Nephron (organoid): ENCODE measurements at regions not wholly inside any gene's neighbourhood (a gene's known extent, or its start where the extent isn't known, plus 50 kb on each side); places are given as distances from the start of the nearest gene placed in this dataset.
A peak's percentile ranks its signal among the peaks of the same experiment; 100 is the strongest.

Source experiments
- H3K27ac Mint-ChIP-seq, 3 experiments: 2 replicates each; pipeline ENCODE4 v1.8.0; 2020; ENCODE audit warnings: mixed read lengths in 3 of 3, mild to moderate bottlenecking in 2 of 3, moderate library complexity in 1 of 3
- H3K27me3 Mint-ChIP-seq: 2 replicates; pipeline ENCODE4 v1.8.0; 2021; ENCODE audit warnings: low read depth, mild to moderate bottlenecking, moderate library complexity, mixed read lengths
- H3K36me3 Mint-ChIP-seq: 2 replicates; pipeline ENCODE4 v1.8.0; 2020; ENCODE audit warnings: low read depth, mixed read lengths
- H3K4me1 Mint-ChIP-seq: 2 replicates; pipeline ENCODE4 v1.8.0; 2020; ENCODE audit warnings: mixed read lengths
- H3K4me3 Mint-ChIP-seq, 3 experiments: 2 replicates each; pipeline ENCODE4 v1.8.0; 2020; ENCODE audit warnings: mild to moderate bottlenecking in 3 of 3, mixed read lengths in 3 of 3, moderate library complexity in 2 of 3
- H3K9me3 Mint-ChIP-seq: 2 replicates; pipeline ENCODE4 v1.8.0; 2020; ENCODE audit warnings: mixed read lengths
- TF ChIP-seq, protein P1 (sequence below), 3 experiments: fragments of 200-600 bp; sonication (generic); IDR thresholded peaks; one replicate each; pipeline ENCODE4 v1.5.0; 2021; ENCODE audit warnings: antibody characterized with exemption in 3 of 3; ENCODE audit not compliant: unreplicated experiment in 3 of 3

DNA sequence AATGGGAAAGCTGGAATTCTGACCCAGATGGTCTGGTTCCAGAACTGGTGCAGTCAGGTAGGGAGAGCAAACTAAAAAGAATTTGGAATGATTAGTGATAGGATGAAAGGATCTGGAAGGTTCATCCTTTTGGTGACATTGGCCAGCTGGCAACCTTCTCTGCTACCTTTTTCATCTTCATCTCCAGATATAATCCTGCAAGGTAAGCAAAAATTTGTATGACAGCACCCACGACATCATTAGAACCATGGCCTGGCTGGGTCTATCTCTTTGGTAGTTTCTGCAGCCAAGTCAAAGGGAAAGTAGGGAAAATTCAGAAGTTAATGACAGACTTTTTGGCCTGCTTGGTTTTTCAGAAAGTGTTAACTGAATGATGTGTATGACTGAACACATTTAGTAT, 188.9 kb upstream of the MALRD1 start:
- Mint-ChIP-seq H3K4me1 (peaks cover 17% of the 10 kb centered on the region), H3K27ac (peak overlapping the region in 1 of 3 experiments; percentile 68), H3K27me3 (no peaks in the 10 kb centered on the region), H3K9me3 (peaks cover 4% of the 10 kb centered on the region), H3K36me3 (no peaks in the 10 kb centered on the region), H3K4me3 (no peak overlapping the region)
- TF ChIP-seq, protein P1, sequence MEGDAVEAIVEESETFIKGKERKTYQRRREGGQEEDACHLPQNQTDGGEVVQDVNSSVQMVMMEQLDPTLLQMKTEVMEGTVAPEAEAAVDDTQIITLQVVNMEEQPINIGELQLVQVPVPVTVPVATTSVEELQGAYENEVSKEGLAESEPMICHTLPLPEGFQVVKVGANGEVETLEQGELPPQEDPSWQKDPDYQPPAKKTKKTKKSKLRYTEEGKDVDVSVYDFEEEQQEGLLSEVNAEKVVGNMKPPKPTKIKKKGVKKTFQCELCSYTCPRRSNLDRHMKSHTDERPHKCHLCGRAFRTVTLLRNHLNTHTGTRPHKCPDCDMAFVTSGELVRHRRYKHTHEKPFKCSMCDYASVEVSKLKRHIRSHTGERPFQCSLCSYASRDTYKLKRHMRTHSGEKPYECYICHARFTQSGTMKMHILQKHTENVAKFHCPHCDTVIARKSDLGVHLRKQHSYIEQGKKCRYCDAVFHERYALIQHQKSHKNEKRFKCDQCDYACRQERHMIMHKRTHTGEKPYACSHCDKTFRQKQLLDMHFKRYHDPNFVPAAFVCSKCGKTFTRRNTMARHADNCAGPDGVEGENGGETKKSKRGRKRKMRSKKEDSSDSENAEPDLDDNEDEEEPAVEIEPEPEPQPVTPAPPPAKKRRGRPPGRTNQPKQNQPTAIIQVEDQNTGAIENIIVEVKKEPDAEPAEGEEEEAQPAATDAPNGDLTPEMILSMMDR (IDR thresholded peaks at IDR 0.05; ENCODE audit: unreplicated experiment in 3 of 3), result no peak

DNA sequence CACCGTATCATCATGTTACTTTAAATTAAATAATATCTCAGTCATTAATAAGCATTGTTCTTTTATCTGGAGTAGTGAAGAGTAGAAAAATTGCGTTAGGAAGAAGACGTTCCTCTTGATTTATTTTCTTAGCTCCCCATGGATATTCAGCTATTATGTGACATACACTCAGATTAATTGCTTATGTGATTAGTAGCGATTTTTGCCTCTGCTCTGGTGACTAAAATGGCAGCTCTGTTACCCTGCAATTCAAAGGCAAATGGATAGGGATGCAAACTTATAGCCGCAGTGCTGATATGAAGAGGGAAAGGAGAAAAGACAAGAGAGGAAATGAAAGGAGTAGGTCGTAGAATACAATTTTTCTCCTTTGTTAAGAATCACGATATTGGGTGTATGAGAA, 188.4 kb upstream of the MALRD1 start:
- peaks cover 4% of the 10 kb centered on the region for H3K9me3 Mint-ChIP-seq
- no peaks in the 10 kb centered on the region for H3K27me3 Mint-ChIP-seq
- H3K27ac Mint-ChIP-seq, result peak overlapping the region; percentile 53 to 68 (median 65)
- H3K36me3 Mint-ChIP-seq, result no peaks in the 10 kb centered on the region
- TF ChIP-seq, protein P1 (IDR thresholded peaks at IDR 0.05; ENCODE audit: unreplicated experiment in 3 of 3), result no peak
- H3K4me1 Mint-ChIP-seq, result peaks cover 17% of the 10 kb centered on the region
- H3K4me3 Mint-ChIP-seq, result no peak overlapping the region

DNA sequence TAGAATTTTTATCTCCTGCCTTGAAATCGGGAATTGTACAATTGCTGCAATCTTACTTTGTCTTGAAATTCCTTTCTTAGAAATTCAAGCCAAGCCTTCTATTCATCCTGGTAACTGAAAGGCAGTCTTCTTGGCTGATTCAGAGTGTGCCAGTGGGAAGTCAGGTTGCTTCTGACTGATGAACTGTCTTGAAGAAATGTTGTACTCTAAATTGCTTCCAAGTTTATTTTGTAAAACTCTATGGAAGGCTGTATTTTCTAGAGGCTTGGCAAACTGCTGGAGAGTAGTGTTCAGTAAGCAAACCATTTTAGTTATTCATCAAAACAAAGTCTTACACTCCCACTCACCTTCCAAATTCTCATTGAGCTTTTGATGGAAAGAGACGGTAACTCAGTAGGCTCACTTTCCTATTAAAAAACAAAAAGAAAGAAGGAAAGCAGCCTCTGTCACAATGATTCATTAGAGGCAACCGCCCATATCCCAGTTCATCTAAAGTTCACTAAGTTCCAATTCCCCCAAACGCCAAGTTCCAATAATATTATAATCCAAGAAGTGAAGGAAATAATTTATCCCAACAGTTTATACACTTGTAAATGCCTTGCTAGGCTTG, 187.9 kb upstream of the MALRD1 start:
- Mint-ChIP-seq H3K9me3 (peaks cover 4% of the 10 kb centered on the region), H3K27ac (peak overlapping the region; percentile 53 to 68 (median 65)), H3K27me3 (no peaks in the 10 kb centered on the region), H3K36me3 (no peaks in the 10 kb centered on the region), H3K4me1 (peaks cover 17% of the 10 kb centered on the region), H3K4me3 (no peak overlapping the region)
- TF ChIP-seq, protein P1 (IDR thresholded peaks at IDR 0.05; ENCODE audit: unreplicated experiment in 3 of 3), result no peak

DNA sequence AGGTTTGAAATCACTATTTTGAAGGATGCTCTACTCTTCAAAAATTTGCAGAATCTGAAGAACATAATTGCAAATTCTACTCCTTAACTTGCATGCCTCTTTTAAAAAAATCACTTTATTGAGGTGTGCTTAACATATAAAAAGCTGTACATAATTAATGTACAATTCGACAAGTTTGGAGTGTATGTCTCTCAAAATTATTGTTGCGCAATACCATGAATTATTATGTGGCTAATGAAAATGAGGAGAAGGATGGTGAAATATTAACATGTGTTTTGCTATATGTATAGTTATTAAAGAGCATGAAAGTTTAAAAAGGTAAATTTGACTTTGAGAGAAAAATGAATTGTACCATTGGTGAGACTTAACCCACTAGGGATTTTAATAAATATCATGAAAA, 187.2 kb upstream of the MALRD1 start:
- H3K4me1 Mint-ChIP-seq, result peaks cover 17% of the 10 kb centered on the region
- H3K9me3 Mint-ChIP-seq, result peaks cover 4% of the 10 kb centered on the region
- no peaks in the 10 kb centered on the region for H3K36me3 Mint-ChIP-seq
- TF ChIP-seq, protein P1 (IDR thresholded peaks at IDR 0.05; ENCODE audit: unreplicated experiment in 3 of 3), result no peak
- no peaks in the 10 kb centered on the region for H3K27me3 Mint-ChIP-seq
- peak overlapping the region in 1 of 3 experiments; percentile 68 for H3K27ac Mint-ChIP-seq
- H3K4me3 Mint-ChIP-seq, result no peak overlapping the region

DNA sequence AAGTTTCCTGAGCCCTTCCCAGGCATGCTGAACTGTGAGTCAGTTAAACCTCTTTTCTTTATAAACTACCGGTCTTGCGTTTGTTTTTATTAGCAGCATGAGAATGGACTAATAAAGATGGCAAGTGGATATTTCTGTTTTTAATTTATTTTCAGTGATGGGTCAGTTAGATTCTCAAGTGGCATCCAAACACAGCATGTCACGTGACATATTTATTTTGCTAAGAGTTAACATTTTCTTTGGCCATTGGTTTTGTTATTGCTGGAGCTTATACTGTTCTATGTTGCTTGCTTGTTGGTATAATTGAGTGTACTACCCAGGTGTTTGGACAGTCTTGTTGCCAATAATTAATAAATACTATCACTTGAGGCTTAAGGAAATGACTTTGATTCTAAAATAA, 181.7 kb upstream of the MALRD1 start:
- Mint-ChIP-seq H3K27me3 (no peaks in the 10 kb centered on the region), H3K9me3 (peaks cover 4% of the 10 kb centered on the region), H3K27ac (no peak overlapping the region), H3K36me3 (no peaks in the 10 kb centered on the region), H3K4me3 (no peak overlapping the region), H3K4me1 (no peaks in the 10 kb centered on the region)
- TF ChIP-seq, protein P1 (IDR thresholded peaks at IDR 0.05; ENCODE audit: unreplicated experiment in 3 of 3), result no peak

DNA sequence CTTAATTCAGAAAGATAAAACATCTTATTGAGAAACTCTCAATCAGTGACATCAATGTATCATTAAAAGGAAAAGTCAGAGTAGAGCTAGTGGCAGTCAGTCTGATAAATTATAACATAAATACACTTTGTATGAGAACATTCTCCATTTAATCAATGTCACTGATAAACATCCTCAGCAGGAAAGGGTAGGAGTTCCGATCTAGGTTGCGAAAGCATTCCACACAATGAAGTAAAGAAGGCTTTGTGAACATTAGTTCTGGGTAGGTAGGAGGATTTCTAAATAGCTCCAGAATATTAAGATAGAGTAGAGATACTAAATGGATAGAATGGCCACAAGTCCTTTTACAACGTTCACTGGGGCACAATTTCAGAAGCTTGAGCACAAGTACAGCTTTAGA, 179.7 kb upstream of the MALRD1 start:
- H3K36me3 Mint-ChIP-seq, result no peaks in the 10 kb centered on the region

More for the DNA sequence above, 179.7 kb upstream of the MALRD1 start:
- no peaks in the 10 kb centered on the region for H3K4me1 Mint-ChIP-seq
- no peak overlapping the region for H3K27ac Mint-ChIP-seq
- H3K27me3 Mint-ChIP-seq, result no peaks in the 10 kb centered on the region
- no peak overlapping the region for H3K4me3 Mint-ChIP-seq
- TF ChIP-seq, protein P1 (IDR thresholded peaks at IDR 0.05; ENCODE audit: unreplicated experiment in 3 of 3), result no peak
- H3K9me3 Mint-ChIP-seq, result no peaks in the 10 kb centered on the region
